ENCODE measurements at regions not wholly inside any gene's neighbourhood (a gene's known extent, or its start where the extent isn't known, plus 50 kb on each side); places are given as distances from the start of the nearest gene placed in this dataset.
"Not testable (repeated sequence)": the region's sequence is repeated elsewhere in the genome, so short reads cannot be mapped to it uniquely, and the experiment has no call there.

- not testable (repeated sequence) for H3K9me3 ChIP-seq (ENCODE audit: control insufficient read depth in 2 of 2, low read length in 2 of 2); H3K9ac ChIP-seq (ENCODE audit: low read depth in 1 of 2, low read length in 2 of 2); H3K27ac ChIP-seq (ENCODE audit: low read depth in 2 of 2, low read length in 2 of 2)
Observed at GRCh38 chr3:10109-10996, 186.2 kb upstream of the CHL1 start.

GRCh38 chr3:11734-12133 is 184.8 kb upstream of the CHL1 start:
- Histone ChIP-seq H3K9me3 (ENCODE audit: control insufficient read depth in 2 of 2, low read length in 2 of 2) (no peaks in the 10 kb centered on the region), H3K9ac (ENCODE audit: low read depth in 1 of 2, low read length in 2 of 2) (no peak overlapping the region), H3K36me3 (ENCODE audit: control insufficient read depth in 2 of 2, insufficient read depth in 2 of 2, low read length in 2 of 2) (no peaks in the 10 kb centered on the region), H3K4me3 (ENCODE audit: low read length in 2 of 2) (no peak overlapping the region), H3K4me1 (ENCODE audit: control insufficient read depth in 2 of 2, insufficient read depth in 2 of 2, low read length in 2 of 2) (no peaks in the 10 kb centered on the region), H3K27me3 (ENCODE audit: control insufficient read depth in 2 of 2, insufficient read depth in 2 of 2, low read length in 2 of 2) (no peaks in the 10 kb centered on the region), H3K27ac (ENCODE audit: low read depth in 2 of 2, low read length in 2 of 2) (no peak overlapping the region)

More at GRCh38 chr3:10109-10996, 186.2 kb upstream of the CHL1 start:
- not testable (repeated sequence) for H3K4me3 ChIP-seq (ENCODE audit: low read length in 2 of 2); H3K4me1 ChIP-seq (ENCODE audit: control insufficient read depth in 2 of 2, insufficient read depth in 2 of 2, low read length in 2 of 2); H3K27me3 ChIP-seq (ENCODE audit: control insufficient read depth in 2 of 2, insufficient read depth in 2 of 2, low read length in 2 of 2); H3K36me3 ChIP-seq (ENCODE audit: control insufficient read depth in 2 of 2, insufficient read depth in 2 of 2, low read length in 2 of 2)

- no peak overlapping the region for H3K4me3 ChIP-seq (ENCODE audit: low read length in 2 of 2)
- H3K9ac ChIP-seq (ENCODE audit: low read depth in 1 of 2, low read length in 2 of 2), result no peak overlapping the region
Observed at GRCh38 chr3:14652-15051, 181.9 kb upstream of the CHL1 start.

GRCh38 chr3:16366-16765 is 180.2 kb upstream of the CHL1 start:
- H3K9me3 ChIP-seq (ENCODE audit: control insufficient read depth in 2 of 2, low read length in 2 of 2), result no peaks in the 10 kb centered on the region
- no peaks in the 10 kb centered on the region for H3K27me3 ChIP-seq (ENCODE audit: control insufficient read depth in 2 of 2, insufficient read depth in 2 of 2, low read length in 2 of 2)
- no peak overlapping the region for H3K4me3 ChIP-seq (ENCODE audit: low read length in 2 of 2)
- no peaks in the 10 kb centered on the region for H3K36me3 ChIP-seq (ENCODE audit: control insufficient read depth in 2 of 2, insufficient read depth in 2 of 2, low read length in 2 of 2)
- no peak overlapping the region for H3K9ac ChIP-seq (ENCODE audit: low read depth in 1 of 2, low read length in 2 of 2)
- H3K4me1 ChIP-seq (ENCODE audit: control insufficient read depth in 2 of 2, insufficient read depth in 2 of 2, low read length in 2 of 2), result no peaks in the 10 kb centered on the region
- H3K27ac ChIP-seq (ENCODE audit: low read depth in 2 of 2, low read length in 2 of 2), result no peak overlapping the region

More at GRCh38 chr3:14652-15051, 181.9 kb upstream of the CHL1 start:
- no peaks in the 10 kb centered on the region for H3K27me3 ChIP-seq (ENCODE audit: control insufficient read depth in 2 of 2, insufficient read depth in 2 of 2, low read length in 2 of 2)
- no peaks in the 10 kb centered on the region for H3K4me1 ChIP-seq (ENCODE audit: control insufficient read depth in 2 of 2, insufficient read depth in 2 of 2, low read length in 2 of 2)
- no peaks in the 10 kb centered on the region for H3K36me3 ChIP-seq (ENCODE audit: control insufficient read depth in 2 of 2, insufficient read depth in 2 of 2, low read length in 2 of 2)
- no peak overlapping the region for H3K27ac ChIP-seq (ENCODE audit: low read depth in 2 of 2, low read length in 2 of 2)
- H3K9me3 ChIP-seq (ENCODE audit: control insufficient read depth in 2 of 2, low read length in 2 of 2), result no peaks in the 10 kb centered on the region

GRCh38 chr3:20421-20820 is 176.1 kb upstream of the CHL1 start:
- H3K4me3 ChIP-seq (ENCODE audit: low read length in 2 of 2), result no peak overlapping the region
- no peaks in the 10 kb centered on the region for H3K27me3 ChIP-seq (ENCODE audit: control insufficient read depth in 2 of 2, insufficient read depth in 2 of 2, low read length in 2 of 2)
- H3K9me3 ChIP-seq (ENCODE audit: control insufficient read depth in 2 of 2, low read length in 2 of 2), result no peaks in the 10 kb centered on the region
- no peaks in the 10 kb centered on the region for H3K4me1 ChIP-seq (ENCODE audit: control insufficient read depth in 2 of 2, insufficient read depth in 2 of 2, low read length in 2 of 2)
- no peak overlapping the region for H3K27ac ChIP-seq (ENCODE audit: low read depth in 2 of 2, low read length in 2 of 2)
- no peak overlapping the region for H3K9ac ChIP-seq (ENCODE audit: low read depth in 1 of 2, low read length in 2 of 2)
- no peaks in the 10 kb centered on the region for H3K36me3 ChIP-seq (ENCODE audit: control insufficient read depth in 2 of 2, insufficient read depth in 2 of 2, low read length in 2 of 2)

GRCh38 chr3:24006-24405 is 172.6 kb upstream of the CHL1 start:
- Histone ChIP-seq H3K27ac (ENCODE audit: low read depth in 2 of 2, low read length in 2 of 2) (no peak overlapping the region), H3K36me3 (ENCODE audit: control insufficient read depth in 2 of 2, insufficient read depth in 2 of 2, low read length in 2 of 2) (no peaks in the 10 kb centered on the region), H3K4me1 (ENCODE audit: control insufficient read depth in 2 of 2, insufficient read depth in 2 of 2, low read length in 2 of 2) (no peaks in the 10 kb centered on the region)

GRCh38 chr3:25056-25455 is 171.5 kb upstream of the CHL1 start:
- no peak overlapping the region for H3K9ac ChIP-seq (ENCODE audit: low read depth in 1 of 2, low read length in 2 of 2)
- no peaks in the 10 kb centered on the region for H3K36me3 ChIP-seq (ENCODE audit: control insufficient read depth in 2 of 2, insufficient read depth in 2 of 2, low read length in 2 of 2)
- H3K4me1 ChIP-seq (ENCODE audit: control insufficient read depth in 2 of 2, insufficient read depth in 2 of 2, low read length in 2 of 2), result no peaks in the 10 kb centered on the region
- no peak overlapping the region for H3K27ac ChIP-seq (ENCODE audit: low read depth in 2 of 2, low read length in 2 of 2)
- H3K27me3 ChIP-seq (ENCODE audit: control insufficient read depth in 2 of 2, insufficient read depth in 2 of 2, low read length in 2 of 2), result no peaks in the 10 kb centered on the region
- no peak overlapping the region for H3K4me3 ChIP-seq (ENCODE audit: low read length in 2 of 2)
- H3K9me3 ChIP-seq (ENCODE audit: control insufficient read depth in 2 of 2, low read length in 2 of 2), result no peaks in the 10 kb centered on the region

More at GRCh38 chr3:24006-24405, 172.6 kb upstream of the CHL1 start:
- no peaks in the 10 kb centered on the region for H3K9me3 ChIP-seq (ENCODE audit: control insufficient read depth in 2 of 2, low read length in 2 of 2)
- no peaks in the 10 kb centered on the region for H3K27me3 ChIP-seq (ENCODE audit: control insufficient read depth in 2 of 2, insufficient read depth in 2 of 2, low read length in 2 of 2)
- no peak overlapping the region for H3K9ac ChIP-seq (ENCODE audit: low read depth in 1 of 2, low read length in 2 of 2)
- no peak overlapping the region for H3K4me3 ChIP-seq (ENCODE audit: low read length in 2 of 2)

GRCh38 chr3:35985-36384 is 160.6 kb upstream of the CHL1 start:
- H3K4me3 ChIP-seq (ENCODE audit: low read length in 2 of 2); H3K9ac ChIP-seq (ENCODE audit: low read depth in 1 of 2, low read length in 2 of 2); H3K4me1 ChIP-seq (ENCODE audit: control insufficient read depth in 2 of 2, insufficient read depth in 2 of 2, low read length in 2 of 2): not testable (repeated sequence)

GRCh38 chr3:42871-43744 is 153.5 kb upstream of the CHL1 start:
- not testable (repeated sequence) for H3K4me3 ChIP-seq (ENCODE audit: low read length in 2 of 2); H3K27me3 ChIP-seq (ENCODE audit: control insufficient read depth in 2 of 2, insufficient read depth in 2 of 2, low read length in 2 of 2); H3K36me3 ChIP-seq (ENCODE audit: control insufficient read depth in 2 of 2, insufficient read depth in 2 of 2, low read length in 2 of 2); H3K27ac ChIP-seq (ENCODE audit: low read depth in 2 of 2, low read length in 2 of 2); H3K9ac ChIP-seq (ENCODE audit: low read depth in 1 of 2, low read length in 2 of 2); H3K4me1 ChIP-seq (ENCODE audit: control insufficient read depth in 2 of 2, insufficient read depth in 2 of 2, low read length in 2 of 2); H3K9me3 ChIP-seq (ENCODE audit: control insufficient read depth in 2 of 2, low read length in 2 of 2)

More at GRCh38 chr3:35985-36384, 160.6 kb upstream of the CHL1 start:
- not testable (repeated sequence) for H3K9me3 ChIP-seq (ENCODE audit: control insufficient read depth in 2 of 2, low read length in 2 of 2); H3K27me3 ChIP-seq (ENCODE audit: control insufficient read depth in 2 of 2, insufficient read depth in 2 of 2, low read length in 2 of 2); H3K36me3 ChIP-seq (ENCODE audit: control insufficient read depth in 2 of 2, insufficient read depth in 2 of 2, low read length in 2 of 2); H3K27ac ChIP-seq (ENCODE audit: low read depth in 2 of 2, low read length in 2 of 2)

- no peaks in the 10 kb centered on the region for H3K4me1 ChIP-seq (ENCODE audit: control insufficient read depth in 2 of 2, insufficient read depth in 2 of 2, low read length in 2 of 2)
- no peak overlapping the region for H3K27ac ChIP-seq (ENCODE audit: low read depth in 2 of 2, low read length in 2 of 2)
- H3K36me3 ChIP-seq (ENCODE audit: control insufficient read depth in 2 of 2, insufficient read depth in 2 of 2, low read length in 2 of 2), result no peaks in the 10 kb centered on the region
- H3K4me3 ChIP-seq (ENCODE audit: low read length in 2 of 2), result no peak overlapping the region
- no peak overlapping the region for H3K9ac ChIP-seq (ENCODE audit: low read depth in 1 of 2, low read length in 2 of 2)
- H3K27me3 ChIP-seq (ENCODE audit: control insufficient read depth in 2 of 2, insufficient read depth in 2 of 2, low read length in 2 of 2), result no peaks in the 10 kb centered on the region
- no peaks in the 10 kb centered on the region for H3K9me3 ChIP-seq (ENCODE audit: control insufficient read depth in 2 of 2, low read length in 2 of 2)
Observed at GRCh38 chr3:44028-44676, 152.4 kb upstream of the CHL1 start.
